Neural cell (in vitro differentiated cells): ENCODE measurements at regions not wholly inside any gene's neighbourhood (a gene's known extent, or its start where the extent isn't known, plus 50 kb on each side); places are given as distances from the start of the nearest gene placed in this dataset.
"Not testable (repeated sequence)": the region's sequence is repeated elsewhere in the genome, so short reads cannot be mapped to it uniquely, and the experiment has no call there.

Experiments
- H2AFZ ChIP-seq: fragments of 200-600, 300-800 bp; sonication (generic), shearing (Covaris generic); 2 replicates; pipeline ENCODE4 v1.6.0; 2014; ENCODE audit warnings: low read depth, mild to moderate bottlenecking, antibody characterized with exemption, low read length, moderate library complexity
- H3F3A ChIP-seq: fragments of 200-600 bp; shearing (Covaris generic); 2 replicates; pipeline ENCODE4 v1.6.1; 2016; ENCODE audit warnings: mild to moderate bottlenecking, moderate library complexity, mixed read lengths, antibody characterized with exemption, low read length; ENCODE audit not compliant: insufficient read depth, poor library complexity, severe bottlenecking
- H3K27ac ChIP-seq: fragments of 200-600, 300-800 bp; sonication (generic), shearing (Covaris generic); 2 replicates; pipeline ENCODE4 v1.5.1; 2014; ENCODE audit warnings: mild to moderate bottlenecking, low read length, moderate library complexity
- H3K27me3 ChIP-seq: fragments of 300-800, 200-600 bp; sonication (generic), shearing (Covaris generic); 2 replicates; pipeline ENCODE4 v1.6.0; 2014; ENCODE audit warnings: mild to moderate bottlenecking, low read depth, low read length, moderate library complexity; ENCODE audit not compliant: insufficient read depth
- H3K36me3 ChIP-seq: fragments of 300-800, 200-600 bp; sonication (generic), shearing (Covaris generic); 2 replicates; pipeline ENCODE4 v1.5.1; 2014; ENCODE audit warnings: mild to moderate bottlenecking, antibody characterized with exemption, low read length, moderate library complexity; ENCODE audit not compliant: insufficient read depth
- H3K4me2 ChIP-seq: fragments of 300-800, 200-600 bp; sonication (generic), shearing (Covaris generic); 2 replicates; pipeline ENCODE4 v1.6.0; 2014; ENCODE audit warnings: mild to moderate bottlenecking, low read length
- H3K4me3 ChIP-seq: fragments of 300-800, 200-600 bp; sonication (generic), shearing (Covaris generic); 2 replicates; pipeline ENCODE4 v1.5.1; 2014; ENCODE audit warnings: mild to moderate bottlenecking, low read length, moderate library complexity
- H3K79me2 ChIP-seq: fragments of 200-600 bp; shearing (Covaris generic); replicated peaks from 2 replicates; pipeline ENCODE4 v1.6.0; 2014; ENCODE audit warnings: mild to moderate bottlenecking, low read length, moderate library complexity; ENCODE audit not compliant: insufficient read depth
- H3K9ac ChIP-seq: fragments of 300-800, 200-600 bp; sonication (generic), shearing (Covaris generic); 2 replicates; pipeline ENCODE4 v1.6.1; 2016; ENCODE audit warnings: mild to moderate bottlenecking, low read length, mixed read lengths
- H3K9me2 ChIP-seq: fragments of 200-600 bp; shearing (Covaris generic); 2 replicates; pipeline ENCODE4 v1.6.1; 2016; ENCODE audit warnings: mild to moderate bottlenecking, low read length, mixed read lengths; ENCODE audit not compliant: insufficient read depth
- H3K9me3 ChIP-seq: fragments of 200-600, 300-800 bp; sonication (generic), shearing (Covaris generic); 2 replicates; pipeline ENCODE4 v1.6.1; 2016; ENCODE audit warnings: mild to moderate bottlenecking, mixed run types, low read length, moderate library complexity, mixed read lengths
- H4K20me1 ChIP-seq: fragments of 200-600 bp; shearing (Covaris generic); 2 replicates; pipeline ENCODE4 v1.6.1; 2016; ENCODE audit warnings: mild to moderate bottlenecking, mixed run types; ENCODE audit not compliant: insufficient read depth
- EP300 ChIP-seq: fragments of 450-650 bp; conservative IDR thresholded peaks from 2 replicates; pipeline ENCODE4 v1.6.1; 2014; ENCODE audit warnings: antibody characterized with exemption, mild to moderate bottlenecking, moderate library complexity; ENCODE audit not compliant: poor library complexity, severe bottlenecking
- EZH2 ChIP-seq: fragments of 200-600, 300-800 bp; shearing (Covaris generic), sonication (generic); IDR thresholded peaks from 2 replicates; pipeline ENCODE4 v1.6.1; 2014; ENCODE audit warnings: antibody characterized with exemption, low read length, borderline replicate concordance, mild to moderate bottlenecking; ENCODE audit not compliant: insufficient read depth, poor library complexity, severe bottlenecking
- MXI1 ChIP-seq: fragments of 450-650 bp; conservative IDR thresholded peaks from 2 replicates; pipeline ENCODE4 v1.6.1; 2014; ENCODE audit warnings: antibody characterized with exemption, mild to moderate bottlenecking; ENCODE audit not compliant: poor library complexity, severe bottlenecking
- POLR2AphosphoS5 ChIP-seq: IDR thresholded peaks from 2 replicates; pipeline ENCODE4 v1.6.1; 2012
- RAD21 ChIP-seq: fragments of 450-650 bp; conservative IDR thresholded peaks from 2 replicates; pipeline ENCODE4 v1.6.1; 2014; ENCODE audit warnings: antibody characterized with exemption, mild to moderate bottlenecking, moderate library complexity
- SMC3 ChIP-seq: fragments of 450-650 bp; conservative IDR thresholded peaks from 2 replicates; pipeline ENCODE4 v1.6.1; 2014; ENCODE audit warnings: antibody characterized with exemption, mild to moderate bottlenecking, moderate library complexity; ENCODE audit not compliant: poor library complexity
- TAF1 ChIP-seq: IDR thresholded peaks from 2 replicates; pipeline ENCODE4 v1.6.1; 2012; ENCODE audit warnings: low read depth
- TF ChIP-seq, protein P1 (sequence below): IDR thresholded peaks from 2 replicates; pipeline ENCODE4 v1.6.1; 2012; ENCODE audit warnings: borderline replicate concordance
- TF ChIP-seq, protein P2 (sequence below): fragments of 450-650 bp; IDR thresholded peaks from 2 replicates; pipeline ENCODE4 v1.5.1; 2014; ENCODE audit warnings: antibody characterized with exemption, mild to moderate bottlenecking, moderate library complexity; ENCODE audit not compliant: poor library complexity, severe bottlenecking

DNA sequence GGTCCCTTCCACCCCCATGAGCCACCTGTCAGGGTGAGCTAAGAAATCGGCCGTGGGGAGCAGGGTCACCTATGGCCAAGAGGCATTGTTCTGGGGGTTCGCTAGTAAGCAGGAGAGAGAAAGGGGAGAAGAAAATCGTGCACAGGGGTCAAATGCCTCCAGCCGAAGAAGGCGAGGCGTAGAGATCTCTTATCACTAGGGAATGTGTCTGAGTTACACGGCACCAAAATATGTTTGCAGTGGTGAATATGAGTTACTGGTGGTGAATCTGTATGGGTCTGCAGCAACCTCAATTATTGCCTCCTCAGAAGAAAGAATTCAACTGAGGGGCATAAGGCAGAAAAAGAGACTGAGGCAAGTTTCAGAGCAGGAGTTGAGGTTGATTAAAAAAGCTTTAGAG is 54.2 kb upstream of the RABGAP1L start:
- Histone ChIP-seq H3F3A (no peaks in the 10 kb centered on the region), H3K4me3 (no peak overlapping the region), H3K9me3 (no peaks in the 10 kb centered on the region), H3K4me2 (no peak overlapping the region), H3K27me3 (no peaks in the 10 kb centered on the region), H4K20me1 (no peaks in the 10 kb centered on the region), H3K36me3 (no peaks in the 10 kb centered on the region), H3K9me2 (no peaks in the 10 kb centered on the region), H3K79me2 (no peaks in the 10 kb centered on the region), H3K9ac (no peak overlapping the region), H2AFZ (no peak overlapping the region), H3K27ac (no peak overlapping the region)
- TF ChIP-seq EP300: no peak
- no peak for TF ChIP-seq SMC3
- TF ChIP-seq TAF1: no peak
- TF ChIP-seq, protein P1, sequence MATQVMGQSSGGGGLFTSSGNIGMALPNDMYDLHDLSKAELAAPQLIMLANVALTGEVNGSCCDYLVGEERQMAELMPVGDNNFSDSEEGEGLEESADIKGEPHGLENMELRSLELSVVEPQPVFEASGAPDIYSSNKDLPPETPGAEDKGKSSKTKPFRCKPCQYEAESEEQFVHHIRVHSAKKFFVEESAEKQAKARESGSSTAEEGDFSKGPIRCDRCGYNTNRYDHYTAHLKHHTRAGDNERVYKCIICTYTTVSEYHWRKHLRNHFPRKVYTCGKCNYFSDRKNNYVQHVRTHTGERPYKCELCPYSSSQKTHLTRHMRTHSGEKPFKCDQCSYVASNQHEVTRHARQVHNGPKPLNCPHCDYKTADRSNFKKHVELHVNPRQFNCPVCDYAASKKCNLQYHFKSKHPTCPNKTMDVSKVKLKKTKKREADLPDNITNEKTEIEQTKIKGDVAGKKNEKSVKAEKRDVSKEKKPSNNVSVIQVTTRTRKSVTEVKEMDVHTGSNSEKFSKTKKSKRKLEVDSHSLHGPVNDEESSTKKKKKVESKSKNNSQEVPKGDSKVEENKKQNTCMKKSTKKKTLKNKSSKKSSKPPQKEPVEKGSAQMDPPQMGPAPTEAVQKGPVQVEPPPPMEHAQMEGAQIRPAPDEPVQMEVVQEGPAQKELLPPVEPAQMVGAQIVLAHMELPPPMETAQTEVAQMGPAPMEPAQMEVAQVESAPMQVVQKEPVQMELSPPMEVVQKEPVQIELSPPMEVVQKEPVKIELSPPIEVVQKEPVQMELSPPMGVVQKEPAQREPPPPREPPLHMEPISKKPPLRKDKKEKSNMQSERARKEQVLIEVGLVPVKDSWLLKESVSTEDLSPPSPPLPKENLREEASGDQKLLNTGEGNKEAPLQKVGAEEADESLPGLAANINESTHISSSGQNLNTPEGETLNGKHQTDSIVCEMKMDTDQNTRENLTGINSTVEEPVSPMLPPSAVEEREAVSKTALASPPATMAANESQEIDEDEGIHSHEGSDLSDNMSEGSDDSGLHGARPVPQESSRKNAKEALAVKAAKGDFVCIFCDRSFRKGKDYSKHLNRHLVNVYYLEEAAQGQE: no peak
- TF ChIP-seq, protein P2, sequence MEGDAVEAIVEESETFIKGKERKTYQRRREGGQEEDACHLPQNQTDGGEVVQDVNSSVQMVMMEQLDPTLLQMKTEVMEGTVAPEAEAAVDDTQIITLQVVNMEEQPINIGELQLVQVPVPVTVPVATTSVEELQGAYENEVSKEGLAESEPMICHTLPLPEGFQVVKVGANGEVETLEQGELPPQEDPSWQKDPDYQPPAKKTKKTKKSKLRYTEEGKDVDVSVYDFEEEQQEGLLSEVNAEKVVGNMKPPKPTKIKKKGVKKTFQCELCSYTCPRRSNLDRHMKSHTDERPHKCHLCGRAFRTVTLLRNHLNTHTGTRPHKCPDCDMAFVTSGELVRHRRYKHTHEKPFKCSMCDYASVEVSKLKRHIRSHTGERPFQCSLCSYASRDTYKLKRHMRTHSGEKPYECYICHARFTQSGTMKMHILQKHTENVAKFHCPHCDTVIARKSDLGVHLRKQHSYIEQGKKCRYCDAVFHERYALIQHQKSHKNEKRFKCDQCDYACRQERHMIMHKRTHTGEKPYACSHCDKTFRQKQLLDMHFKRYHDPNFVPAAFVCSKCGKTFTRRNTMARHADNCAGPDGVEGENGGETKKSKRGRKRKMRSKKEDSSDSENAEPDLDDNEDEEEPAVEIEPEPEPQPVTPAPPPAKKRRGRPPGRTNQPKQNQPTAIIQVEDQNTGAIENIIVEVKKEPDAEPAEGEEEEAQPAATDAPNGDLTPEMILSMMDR: no peak
- no peak for TF ChIP-seq EZH2
- TF ChIP-seq POLR2AphosphoS5: no peak
- TF ChIP-seq RAD21: no peak
- no peak for TF ChIP-seq MXI1

DNA sequence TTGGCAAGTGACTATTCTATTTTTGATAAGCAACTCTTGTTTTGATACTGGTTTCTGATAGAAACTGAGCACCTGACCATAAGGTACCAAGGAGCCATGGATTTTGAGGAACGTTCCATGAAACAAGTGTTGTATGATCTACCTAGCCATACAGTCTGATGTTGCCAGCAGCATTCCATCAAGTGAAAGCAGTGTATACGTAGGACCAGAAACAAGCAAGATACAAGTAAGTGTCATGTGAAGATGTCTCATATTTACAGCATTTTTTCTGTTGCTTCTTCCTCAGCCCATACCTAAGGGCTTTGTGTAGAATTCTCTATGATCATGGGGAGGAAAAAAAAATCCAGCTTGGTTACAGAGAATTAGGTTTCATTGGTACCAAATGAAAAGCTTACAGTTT is 55.6 kb upstream of the RABGAP1L start:
- no peaks in the 10 kb centered on the region for H3K9me3 ChIP-seq
- no peaks in the 10 kb centered on the region for H3K79me2 ChIP-seq
- H3F3A ChIP-seq: no peaks in the 10 kb centered on the region
- H4K20me1 ChIP-seq: no peaks in the 10 kb centered on the region
- H3K4me2 ChIP-seq: no peak overlapping the region
- no peak overlapping the region for H3K9ac ChIP-seq
- no peak overlapping the region for H3K4me3 ChIP-seq
- no peak overlapping the region for H2AFZ ChIP-seq
- TF ChIP-seq EZH2 (no peak), POLR2AphosphoS5 (no peak), SMC3 (no peak), TAF1 (no peak), EP300 (no peak), RAD21 (no peak), MXI1 (no peak)
- TF ChIP-seq, protein P2: no peak
- TF ChIP-seq, protein P1: no peak
- no peak overlapping the region for H3K27ac ChIP-seq
- H3K36me3 ChIP-seq: no peaks in the 10 kb centered on the region
- H3K27me3 ChIP-seq: no peaks in the 10 kb centered on the region
- H3K9me2 ChIP-seq: no peaks in the 10 kb centered on the region

DNA sequence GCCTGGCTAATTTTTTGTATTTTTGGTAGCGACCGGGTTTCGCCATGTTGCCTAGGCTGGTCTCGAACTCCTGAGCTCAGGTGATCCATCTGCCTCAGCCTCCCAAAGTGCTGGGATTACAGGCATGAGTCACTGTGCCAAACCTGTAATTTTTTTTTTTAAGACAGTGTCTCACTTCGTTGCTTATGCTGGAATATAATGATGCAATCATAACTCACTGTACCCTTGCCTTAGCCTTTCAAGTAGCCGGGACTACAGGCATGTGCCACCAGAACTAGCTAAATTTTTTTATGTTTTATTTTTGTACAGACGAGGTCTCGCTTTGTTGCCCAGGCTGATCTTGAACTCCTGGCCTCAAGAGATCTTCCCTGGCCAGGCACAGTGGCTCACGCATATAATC is 57.3 kb upstream of the RABGAP1L start:
- not testable (repeated sequence) for H3K36me3 ChIP-seq, H3K9me3 ChIP-seq, H3K79me2 ChIP-seq, H3K27me3 ChIP-seq, H3K4me3 ChIP-seq, H3K9ac ChIP-seq, H2AFZ ChIP-seq, H3K4me2 ChIP-seq, H3K9me2 ChIP-seq, H4K20me1 ChIP-seq, H3F3A ChIP-seq, H3K27ac ChIP-seq
